ENCODE measurements at regions not wholly inside any gene's neighbourhood (a gene's known extent, or its start where the extent isn't known, plus 50 kb on each side); places are given as distances from the start of the nearest gene placed in this dataset.

DNA sequence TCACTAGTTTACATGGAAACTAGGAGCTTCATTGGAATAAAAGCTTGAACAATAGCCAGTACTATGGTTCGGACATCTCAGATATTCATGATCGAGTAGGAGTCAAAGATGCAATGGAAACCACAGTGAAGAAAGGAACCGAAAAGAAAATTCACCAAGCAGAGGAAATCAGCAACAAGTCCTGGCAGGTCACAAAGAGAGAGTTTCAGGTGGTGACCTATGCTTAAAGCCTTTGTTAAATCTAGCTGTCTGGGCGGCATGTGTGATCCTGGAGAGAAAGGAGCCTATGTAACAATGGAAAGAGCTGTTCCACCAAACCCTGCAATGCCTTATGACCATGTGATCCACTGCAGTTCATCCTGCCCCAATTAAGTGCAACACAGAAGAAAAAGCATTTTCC is 68.9 kb upstream of the POU2AF2 start:
- peak overlapping the region; percentile 49 to 91 (median 79); a peak in 20 of 22 replicates for H3K4me2 ChIP-seq
- H3K36me3 ChIP-seq = no peaks in the 10 kb centered on the region
- no peaks in the 10 kb centered on the region for H3K27me3 ChIP-seq
- peaks cover 35 to 56% (median 47%) of the 10 kb centered on the region in 10 experiments for H3K4me1 ChIP-seq
- peak overlapping the region in 10 of 11 experiments; percentile 24 to 88 (median 76); a peak in 19 of 22 replicates for H3K27ac ChIP-seq
- peak overlapping the region in 8 of 11 experiments; percentile 20 to 71 (median 48); a peak in 13 of 22 replicates for H3K9ac ChIP-seq
- no peaks in the 10 kb centered on the region for H3K9me3 ChIP-seq (replicated peaks in 1 of 11)
- TF ChIP-seq Cebpa-rat (IDR thresholded peaks at IDR 0.05) = no peak
- H4K20me1 ChIP-seq = no peaks in the 10 kb centered on the region
- H3K4me3 ChIP-seq = peak overlapping the region in 2 of 10 experiments; percentile 11 to 12; a peak in 1 of 20 replicates

DNA sequence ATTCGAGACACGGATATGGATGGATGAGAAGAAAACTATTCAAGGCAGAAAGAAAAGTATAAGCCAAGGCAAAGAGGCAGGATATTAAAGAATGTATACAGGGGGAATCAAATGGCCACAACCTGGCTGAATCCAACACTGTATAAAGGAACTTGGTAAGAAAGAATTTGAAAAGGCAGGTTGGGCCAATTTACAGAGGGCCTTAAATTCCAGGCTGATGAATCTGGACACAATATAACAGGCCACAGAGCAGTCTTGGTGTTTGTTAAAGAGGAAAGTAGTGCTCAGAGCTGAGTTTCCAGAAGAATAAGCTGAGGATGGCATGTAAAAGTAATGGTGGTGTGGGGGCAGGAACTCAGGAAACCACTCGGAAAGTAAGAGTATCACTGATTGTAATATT is 72.3 kb upstream of the POU2AF2 start:
- Histone ChIP-seq H3K4me2 (no peak overlapping the region), H4K20me1 (no peaks in the 10 kb centered on the region), H3K4me3 (no peak overlapping the region), H3K4me1 (peaks cover 16 to 33% (median 24%) of the 10 kb centered on the region in 10 experiments), H3K9me3 (replicated peaks in 1 of 11) (no peaks in the 10 kb centered on the region), H3K9ac (no peak overlapping the region), H3K36me3 (no peaks in the 10 kb centered on the region), H3K27me3 (no peaks in the 10 kb centered on the region), H3K27ac (no peak overlapping the region)
- TF ChIP-seq Cebpa-rat (IDR thresholded peaks at IDR 0.05) = no peak

DNA sequence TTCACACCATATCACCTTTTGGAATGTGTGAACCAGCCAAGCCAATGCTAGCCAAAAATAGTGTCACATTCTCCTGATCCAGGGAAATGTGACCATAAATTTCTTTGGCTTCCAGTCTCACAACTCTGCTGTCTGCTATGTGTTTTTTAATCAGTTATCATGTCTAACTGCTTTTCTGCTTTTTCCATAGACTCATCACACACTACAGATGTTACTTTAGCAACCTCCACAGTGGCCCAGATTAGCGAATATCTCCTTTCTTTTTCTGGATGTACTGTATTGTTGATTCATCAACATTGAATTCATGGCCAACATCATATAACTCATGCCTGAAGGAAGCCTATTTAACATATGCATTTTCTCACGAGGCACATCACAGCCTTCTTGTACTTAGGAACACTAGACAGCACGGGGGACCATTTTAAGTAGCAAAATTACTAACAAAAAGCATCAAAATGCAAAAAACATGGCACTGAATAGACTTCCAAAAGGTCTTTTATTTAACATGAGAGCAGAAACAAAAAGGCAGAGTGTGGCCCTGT is 73.1 kb upstream of the POU2AF2 start:
- no peak overlapping the region for H3K4me3 ChIP-seq
- no peaks in the 10 kb centered on the region for H3K36me3 ChIP-seq
- H3K27ac ChIP-seq = no peak overlapping the region
- H3K9ac ChIP-seq = no peak overlapping the region
- H3K4me1 ChIP-seq = peaks cover 8 to 25% (median 16%) of the 10 kb centered on the region in 10 experiments
- no peaks in the 10 kb centered on the region for H3K9me3 ChIP-seq (replicated peaks in 1 of 11)
- H4K20me1 ChIP-seq = no peaks in the 10 kb centered on the region
- H3K27me3 ChIP-seq = no peaks in the 10 kb centered on the region
- H3K4me2 ChIP-seq = no peak overlapping the region
- TF ChIP-seq Cebpa-rat (IDR thresholded peaks at IDR 0.05) = no peak

DNA sequence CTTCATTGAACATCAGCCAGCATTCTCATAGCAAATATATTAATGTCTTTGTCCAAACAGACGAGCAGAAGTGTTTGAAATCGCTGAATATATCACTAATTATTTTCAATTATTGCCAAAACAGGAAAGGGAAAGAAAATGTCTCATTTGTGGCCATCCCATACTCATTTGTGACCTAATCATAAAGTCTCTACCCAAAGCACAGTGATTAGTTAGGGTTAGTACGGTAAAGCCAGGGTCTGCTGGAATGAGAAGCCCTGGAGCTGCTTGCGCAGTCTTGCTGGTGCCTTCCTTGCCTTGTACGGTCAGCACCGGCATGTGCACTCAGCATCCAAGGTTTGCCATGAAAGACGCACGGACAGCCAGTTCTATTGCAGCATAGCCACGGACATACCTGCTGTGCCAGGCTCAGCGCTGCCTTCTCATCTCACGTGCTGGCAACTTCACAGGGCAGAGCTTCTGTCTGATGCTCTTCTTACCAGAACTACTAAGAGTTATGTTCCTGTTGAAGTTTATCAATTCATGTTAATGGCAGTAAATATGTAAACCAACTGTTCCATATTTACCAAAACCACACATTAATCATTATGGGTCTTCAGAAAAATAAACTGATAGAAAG is 74.7 kb upstream of the POU2AF2 start:
- no peaks in the 10 kb centered on the region for H4K20me1 ChIP-seq
- no peak for TF ChIP-seq Cebpa-rat (IDR thresholded peaks at IDR 0.05)
- H3K4me3 ChIP-seq = no peak overlapping the region
- H3K4me1 ChIP-seq = peaks cover 0 to 17% (median 4%) of the 10 kb centered on the region in 10 experiments; a peak in 11 of 20 replicates
- no peaks in the 10 kb centered on the region for H3K9me3 ChIP-seq (replicated peaks in 1 of 11)
- H3K9ac ChIP-seq = no peak overlapping the region
- no peaks in the 10 kb centered on the region for H3K27me3 ChIP-seq
- H3K4me2 ChIP-seq = no peak overlapping the region
- no peak overlapping the region for H3K27ac ChIP-seq
- no peaks in the 10 kb centered on the region for H3K36me3 ChIP-seq

- no peaks in the 10 kb centered on the region for H3K36me3 ChIP-seq
- H3K27ac ChIP-seq = no peak overlapping the region
- H3K9me3 ChIP-seq (replicated peaks in 1 of 11) = no peaks in the 10 kb centered on the region
- TF ChIP-seq Cebpa-rat (IDR thresholded peaks at IDR 0.05) = no peak
- no peak overlapping the region for H3K4me3 ChIP-seq
- no peaks in the 10 kb centered on the region for H4K20me1 ChIP-seq
- no peak overlapping the region for H3K4me2 ChIP-seq
- no peaks in the 10 kb centered on the region for H3K27me3 ChIP-seq
- no peak overlapping the region for H3K9ac ChIP-seq
- H3K4me1 ChIP-seq = peaks cover 0 to 8% (median 2%) of the 10 kb centered on the region in 10 experiments; a peak in 7 of 20 replicates
These were observed 76.2 kb upstream of the POU2AF2 start for GRCh38 chr11:111169367-111169766.

- H4K20me1 ChIP-seq = no peaks in the 10 kb centered on the region
- peaks cover 0 to 8% (median 2%) of the 10 kb centered on the region in 10 experiments; a peak in 7 of 20 replicates for H3K4me1 ChIP-seq
- no peak overlapping the region for H3K4me2 ChIP-seq
- no peaks in the 10 kb centered on the region for H3K36me3 ChIP-seq
- no peak overlapping the region for H3K27ac ChIP-seq
- H3K9me3 ChIP-seq (replicated peaks in 1 of 11) = no peaks in the 10 kb centered on the region
- no peak overlapping the region for H3K4me3 ChIP-seq
- TF ChIP-seq Cebpa-rat (IDR thresholded peaks at IDR 0.05) = no peak
- H3K27me3 ChIP-seq = no peaks in the 10 kb centered on the region
- H3K9ac ChIP-seq = no peak overlapping the region
These were observed 76.7 kb upstream of the POU2AF2 start for GRCh38 chr11:111168871-111169270.

DNA sequence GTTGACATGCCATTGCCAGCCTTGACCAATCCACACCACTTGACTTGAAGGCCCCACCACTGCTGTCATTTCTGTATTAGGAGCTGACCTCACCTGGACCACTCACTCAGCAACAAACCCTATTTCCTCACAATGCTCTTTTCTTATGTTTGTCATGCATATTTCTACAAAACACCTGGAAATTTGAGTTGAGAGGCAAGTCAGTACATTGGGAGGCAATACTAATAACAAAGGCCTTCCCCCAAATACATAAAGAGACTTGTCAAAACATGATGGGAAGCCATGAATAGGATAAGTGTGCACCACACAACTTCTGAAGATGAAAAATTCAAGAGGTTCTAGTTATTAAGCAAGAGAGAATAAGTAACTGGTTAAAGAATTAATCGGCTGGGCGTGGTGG is 77.9 kb upstream of the POU2AF2 start:
- H3K4me1 ChIP-seq = peaks cover 0 to 8% (median 2%) of the 10 kb centered on the region in 10 experiments; a peak in 7 of 20 replicates
- H3K9me3 ChIP-seq (replicated peaks in 1 of 11) = no peaks in the 10 kb centered on the region
- H3K4me2 ChIP-seq = no peak overlapping the region
- H3K9ac ChIP-seq = no peak overlapping the region
- H3K27ac ChIP-seq = no peak overlapping the region
- no peaks in the 10 kb centered on the region for H3K36me3 ChIP-seq
- H3K4me3 ChIP-seq = no peak overlapping the region
- no peak for TF ChIP-seq Cebpa-rat (IDR thresholded peaks at IDR 0.05)
- no peaks in the 10 kb centered on the region for H4K20me1 ChIP-seq
- H3K27me3 ChIP-seq = no peaks in the 10 kb centered on the region

GRCh38 chr11:111166598-111166997 is 78.9 kb upstream of the POU2AF2 start:
- H3K9me3 ChIP-seq (replicated peaks in 1 of 11) = no peaks in the 10 kb centered on the region
- no peak overlapping the region for H3K9ac ChIP-seq
- no peak for TF ChIP-seq Cebpa-rat (IDR thresholded peaks at IDR 0.05)
- H3K4me1 ChIP-seq = peaks cover 0 to 13% (median 2%) of the 10 kb centered on the region in 10 experiments; a peak in 8 of 20 replicates
- no peak overlapping the region for H3K27ac ChIP-seq
- no peak overlapping the region for H3K4me3 ChIP-seq
- no peaks in the 10 kb centered on the region for H3K36me3 ChIP-seq
- H3K27me3 ChIP-seq = no peaks in the 10 kb centered on the region
- H3K4me2 ChIP-seq = peak overlapping the region in 3 of 11 experiments; percentile 0 to 40 (median 23); a peak in 3 of 22 replicates
- H4K20me1 ChIP-seq = no peaks in the 10 kb centered on the region

DNA sequence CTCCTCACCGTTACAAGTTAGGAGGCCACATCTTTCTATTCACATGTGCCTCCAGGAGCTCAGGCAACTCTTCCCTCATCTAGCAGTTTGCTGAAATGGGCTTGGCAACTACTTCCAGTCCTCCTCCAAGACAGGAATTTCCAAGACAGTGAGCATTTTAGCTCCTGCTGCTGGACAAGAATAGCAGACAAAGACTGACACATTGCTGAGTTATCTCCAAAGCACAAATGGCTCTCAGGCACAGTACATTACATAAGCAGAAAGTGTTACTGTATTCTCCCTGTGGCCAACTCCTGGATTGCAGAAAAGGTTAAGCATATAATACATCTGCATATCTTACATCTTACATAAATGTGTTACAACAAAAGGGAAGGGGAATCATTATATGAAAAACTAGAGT is 83.2 kb upstream of the POU2AF2 start:
- no peak for TF ChIP-seq Cebpa-rat (IDR thresholded peaks at IDR 0.05)

DNA sequence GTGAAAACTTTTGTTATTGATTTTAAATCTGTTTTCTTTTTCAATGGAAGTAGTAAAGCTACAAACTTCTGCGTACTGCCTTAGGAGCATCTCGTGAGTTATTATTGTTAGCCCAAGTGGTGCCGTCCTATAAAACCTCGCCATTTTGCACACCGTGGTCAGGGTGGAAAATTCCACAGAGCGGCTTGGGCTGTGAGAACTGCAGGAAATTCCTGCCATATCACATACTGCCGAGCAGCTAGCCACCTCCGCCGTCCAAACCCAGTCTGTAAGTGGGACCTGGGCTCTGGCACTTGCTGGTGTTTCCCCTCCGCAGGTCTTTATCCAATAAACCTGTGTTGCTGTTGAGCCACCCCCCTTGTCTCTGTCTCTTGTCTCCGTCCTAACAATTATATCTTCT is 88.0 kb upstream of the POU2AF2 start:
- no peak overlapping the region for H3K9ac ChIP-seq
- H3K9me3 ChIP-seq (replicated peaks in 1 of 11) = no peaks in the 10 kb centered on the region
- no peak for TF ChIP-seq Cebpa-rat (IDR thresholded peaks at IDR 0.05)
- peaks cover 0 to 13% (median 0%) of the 10 kb centered on the region in 10 experiments; a peak in 4 of 20 replicates for H3K4me1 ChIP-seq
- H3K27ac ChIP-seq = no peak overlapping the region
- H4K20me1 ChIP-seq = no peaks in the 10 kb centered on the region
- H3K4me3 ChIP-seq = no peak overlapping the region
- H3K27me3 ChIP-seq = no peaks in the 10 kb centered on the region
- H3K36me3 ChIP-seq = no peaks in the 10 kb centered on the region
- H3K4me2 ChIP-seq = no peak overlapping the region

More for the DNA sequence above, 83.2 kb upstream of the POU2AF2 start:
- H3K9me3 ChIP-seq (replicated peaks in 1 of 11) = no peaks in the 10 kb centered on the region
- no peak overlapping the region for H3K4me2 ChIP-seq
- H3K9ac ChIP-seq = no peak overlapping the region
- H3K4me3 ChIP-seq = no peak overlapping the region
- no peaks in the 10 kb centered on the region for H3K36me3 ChIP-seq
- peaks cover 0 to 13% (median 2%) of the 10 kb centered on the region in 10 experiments; a peak in 8 of 20 replicates for H3K4me1 ChIP-seq
- H3K27ac ChIP-seq = no peak overlapping the region
- H3K27me3 ChIP-seq = no peaks in the 10 kb centered on the region
- H4K20me1 ChIP-seq = no peaks in the 10 kb centered on the region

All from BLaER1 treated with 17β-estradiol and CSF1 and Interleukin-3, amounts not matched to agents 10 nM and 100 nM (cell line).